Endothelial cell of umbilical vein (primary cell): ENCODE measurements at regions not wholly inside any gene's neighbourhood (a gene's known extent, or its start where the extent isn't known, plus 50 kb on each side); places are given as distances from the start of the nearest gene placed in this dataset.

ENCODE experiments used
- EZH2 ChIP-seq: IDR thresholded peaks from 2 replicates; pipeline ENCODE4 v1.6.1; 2012; ENCODE audit warnings: borderline replicate concordance, low read depth, mild to moderate bottlenecking, moderate library complexity, low read length, inconsistent platforms; ENCODE audit not compliant: severe bottlenecking
- JUN ChIP-seq: IDR thresholded peaks from 2 replicates; pipeline ENCODE4 v1.6.1; 2011; ENCODE audit warnings: borderline replicate concordance, low read depth; ENCODE audit not compliant: insufficient read length, insufficient read depth
- POLR2AphosphoS5 ChIP-seq: IDR thresholded peaks from 2 replicates; pipeline ENCODE4 v1.6.1; 2012; ENCODE audit warnings: low read depth, mild to moderate bottlenecking, control low read depth, low read length, moderate library complexity; ENCODE audit not compliant: insufficient read depth
- TF ChIP-seq, protein P1 (sequence below), 2 donors: IDR thresholded peaks; 1 replicate in 1 of 2; 2 replicates in 1 of 2; pipeline ENCODE4 v1.5.1; 2011; ENCODE audit warnings: low read length in 2 of 2, mild to moderate bottlenecking in 2 of 2, moderate library complexity in 2 of 2, control low read depth in 1 of 2, inconsistent platforms in 1 of 2, low read depth in 1 of 2; ENCODE audit not compliant: insufficient read depth in 1 of 2; ENCODE audit errors: extremely low read depth in 1 of 2
- TF ChIP-seq, protein P2 (sequence below): IDR thresholded peaks from 2 replicates; pipeline ENCODE4 v1.6.1; 2011; ENCODE audit not compliant: insufficient read depth, insufficient read length

DNA sequence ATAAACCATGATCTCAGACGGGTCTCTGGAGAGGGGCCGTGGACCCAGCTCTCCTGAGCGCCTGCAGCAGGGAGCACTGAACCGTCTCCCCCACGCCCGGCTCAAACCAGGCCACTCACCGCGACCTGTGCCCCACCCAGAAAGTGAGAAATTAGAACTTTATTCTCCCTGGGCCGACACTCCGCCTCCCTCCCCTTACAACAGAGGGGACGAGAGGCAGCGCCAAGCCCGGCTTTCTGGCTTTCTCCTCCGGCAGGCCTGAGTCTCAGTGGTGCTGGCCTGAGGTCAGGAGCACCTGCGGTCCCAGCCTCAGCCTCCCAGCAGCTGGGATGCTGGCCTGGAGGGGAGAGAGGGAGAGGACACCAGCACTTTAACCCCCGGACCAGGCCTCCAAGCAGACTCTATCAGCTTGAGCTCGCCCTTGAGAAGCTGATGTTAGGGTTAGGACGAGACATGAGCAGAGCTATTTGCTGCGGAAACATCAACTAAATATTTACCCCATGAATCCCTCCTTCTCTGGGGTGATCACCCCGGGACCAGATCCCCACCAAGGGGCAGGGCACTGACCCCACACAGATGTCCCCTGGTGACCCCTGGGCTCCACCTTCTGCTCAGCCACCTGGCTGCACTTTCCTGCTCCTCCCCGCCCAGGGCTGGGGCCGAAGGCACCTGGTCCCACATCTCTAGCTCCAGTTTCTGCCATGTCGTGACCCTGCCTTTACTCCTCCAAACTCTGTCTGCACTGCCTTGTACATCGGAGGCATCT lies 856.3 kb upstream of the SALL3 start:
- TF ChIP-seq, protein P1, sequence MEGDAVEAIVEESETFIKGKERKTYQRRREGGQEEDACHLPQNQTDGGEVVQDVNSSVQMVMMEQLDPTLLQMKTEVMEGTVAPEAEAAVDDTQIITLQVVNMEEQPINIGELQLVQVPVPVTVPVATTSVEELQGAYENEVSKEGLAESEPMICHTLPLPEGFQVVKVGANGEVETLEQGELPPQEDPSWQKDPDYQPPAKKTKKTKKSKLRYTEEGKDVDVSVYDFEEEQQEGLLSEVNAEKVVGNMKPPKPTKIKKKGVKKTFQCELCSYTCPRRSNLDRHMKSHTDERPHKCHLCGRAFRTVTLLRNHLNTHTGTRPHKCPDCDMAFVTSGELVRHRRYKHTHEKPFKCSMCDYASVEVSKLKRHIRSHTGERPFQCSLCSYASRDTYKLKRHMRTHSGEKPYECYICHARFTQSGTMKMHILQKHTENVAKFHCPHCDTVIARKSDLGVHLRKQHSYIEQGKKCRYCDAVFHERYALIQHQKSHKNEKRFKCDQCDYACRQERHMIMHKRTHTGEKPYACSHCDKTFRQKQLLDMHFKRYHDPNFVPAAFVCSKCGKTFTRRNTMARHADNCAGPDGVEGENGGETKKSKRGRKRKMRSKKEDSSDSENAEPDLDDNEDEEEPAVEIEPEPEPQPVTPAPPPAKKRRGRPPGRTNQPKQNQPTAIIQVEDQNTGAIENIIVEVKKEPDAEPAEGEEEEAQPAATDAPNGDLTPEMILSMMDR (IDR thresholded peaks at IDR 0.05; ENCODE audit: extremely low read depth in 1 of 2, insufficient read depth in 1 of 2, low read depth in 1 of 2, low read length in 2 of 2), result no peak
- TF ChIP-seq EZH2 (no peak), JUN (no peak), POLR2AphosphoS5 (no peak)
- TF ChIP-seq, protein P2, sequence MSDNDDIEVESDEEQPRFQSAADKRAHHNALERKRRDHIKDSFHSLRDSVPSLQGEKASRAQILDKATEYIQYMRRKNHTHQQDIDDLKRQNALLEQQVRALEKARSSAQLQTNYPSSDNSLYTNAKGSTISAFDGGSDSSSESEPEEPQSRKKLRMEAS, result no peak
